HCEC 1CT (cell line): ENCODE measurements at regions not wholly inside any gene's neighbourhood (a gene's known extent, or its start where the extent isn't known, plus 50 kb on each side); places are given as distances from the start of the nearest gene placed in this dataset.
"Not testable (repeated sequence)": the region's sequence is repeated elsewhere in the genome, so short reads cannot be mapped to it uniquely, and the experiment has no call there.

ENCODE experiments used
- DNase-seq: peaks from one replicate; pipeline ENCODE4 v3.0.0-alpha.2; 2017

- no peak for DNase-seq
Measured at GRCh38 chr9:134547161-134548100, 94.2 kb upstream of the COL5A1 start.

GRCh38 chr9:134548185-134548584 lies 93.4 kb upstream of the COL5A1 start:
- DNase-seq = no peak

GRCh38 chr9:134548618-134549017 lies 93.0 kb upstream of the COL5A1 start:
- DNase-seq = no peak

GRCh38 chr9:134549336-134549735 lies 92.3 kb upstream of the COL5A1 start:
- DNase-seq = no peak

GRCh38 chr9:134550081-134550480 lies 91.5 kb upstream of the COL5A1 start:
- DNase-seq = not testable (repeated sequence)

GRCh38 chr9:134550584-134550983 lies 91.0 kb upstream of the COL5A1 start:
- no peak for DNase-seq

GRCh38 chr9:134551176-134551575 lies 90.4 kb upstream of the COL5A1 start:
- DNase-seq = no peak

- DNase-seq = peak; percentile 70
Measured at GRCh38 chr9:134551644-134552348, 89.8 kb upstream of the COL5A1 start.

GRCh38 chr9:134552349-134552990 lies 89.1 kb upstream of the COL5A1 start:
- no peak for DNase-seq

GRCh38 chr9:134553061-134553891 lies 88.3 kb upstream of the COL5A1 start:
- no peak for DNase-seq

GRCh38 chr9:134553996-134554372 lies 87.6 kb upstream of the COL5A1 start:
- DNase-seq = no peak

GRCh38 chr9:134554373-134555093 lies 87.1 kb upstream of the COL5A1 start:
- no peak for DNase-seq

GRCh38 chr9:134555094-134555650 lies 86.4 kb upstream of the COL5A1 start:
- no peak for DNase-seq

- DNase-seq = no peak
Measured at GRCh38 chr9:134556531-134557068, 85.0 kb upstream of the COL5A1 start.

GRCh38 chr9:134557331-134557730 lies 84.3 kb upstream of the COL5A1 start:
- no peak for DNase-seq

GRCh38 chr9:134558124-134558905 lies 83.3 kb upstream of the COL5A1 start:
- no peak for DNase-seq

GRCh38 chr9:134559013-134559412 lies 82.6 kb upstream of the COL5A1 start:
- no peak for DNase-seq

GRCh38 chr9:134560206-134560605 lies 81.4 kb upstream of the COL5A1 start:
- no peak for DNase-seq

- no peak for DNase-seq
Measured at GRCh38 chr9:134560654-134561053, 80.9 kb upstream of the COL5A1 start.

GRCh38 chr9:134561427-134562145 lies 80.0 kb upstream of the COL5A1 start:
- DNase-seq = no peak
